ENCODE measurements at regions not wholly inside any gene's neighbourhood (a gene's known extent, or its start where the extent isn't known, plus 50 kb on each side); places are given as distances from the start of the nearest gene placed in this dataset.
"Not testable (repeated sequence)": the region's sequence is repeated elsewhere in the genome, so short reads cannot be mapped to it uniquely, and the experiment has no call there.

- Mint-ChIP-seq H3K4me1 (ENCODE audit: unreplicated experiment) (peaks cover 7% of the 10 kb centered on the region), H3K9me3 (ENCODE audit: unreplicated experiment) (no peaks in the 10 kb centered on the region), H3K4me3 (ENCODE audit: unreplicated experiment) (no peak overlapping the region), H3K27me3 (ENCODE audit: unreplicated experiment) (peaks cover 2% of the 10 kb centered on the region), H3K27ac (ENCODE audit: unreplicated experiment) (no peak overlapping the region), H3K36me3 (ENCODE audit: low read depth, unreplicated experiment) (no peaks in the 10 kb centered on the region)
- DNase-seq (ENCODE audit: low spot score) = no peak
- TF ChIP-seq, protein P1, sequence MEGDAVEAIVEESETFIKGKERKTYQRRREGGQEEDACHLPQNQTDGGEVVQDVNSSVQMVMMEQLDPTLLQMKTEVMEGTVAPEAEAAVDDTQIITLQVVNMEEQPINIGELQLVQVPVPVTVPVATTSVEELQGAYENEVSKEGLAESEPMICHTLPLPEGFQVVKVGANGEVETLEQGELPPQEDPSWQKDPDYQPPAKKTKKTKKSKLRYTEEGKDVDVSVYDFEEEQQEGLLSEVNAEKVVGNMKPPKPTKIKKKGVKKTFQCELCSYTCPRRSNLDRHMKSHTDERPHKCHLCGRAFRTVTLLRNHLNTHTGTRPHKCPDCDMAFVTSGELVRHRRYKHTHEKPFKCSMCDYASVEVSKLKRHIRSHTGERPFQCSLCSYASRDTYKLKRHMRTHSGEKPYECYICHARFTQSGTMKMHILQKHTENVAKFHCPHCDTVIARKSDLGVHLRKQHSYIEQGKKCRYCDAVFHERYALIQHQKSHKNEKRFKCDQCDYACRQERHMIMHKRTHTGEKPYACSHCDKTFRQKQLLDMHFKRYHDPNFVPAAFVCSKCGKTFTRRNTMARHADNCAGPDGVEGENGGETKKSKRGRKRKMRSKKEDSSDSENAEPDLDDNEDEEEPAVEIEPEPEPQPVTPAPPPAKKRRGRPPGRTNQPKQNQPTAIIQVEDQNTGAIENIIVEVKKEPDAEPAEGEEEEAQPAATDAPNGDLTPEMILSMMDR (IDR thresholded peaks at IDR 0.05; ENCODE audit: unreplicated experiment) = no peak
Measured at GRCh38 chr4:14157262-14157661, 529.7 kb upstream of the BOD1L1 start.

- no peaks in the 10 kb centered on the region for H3K4me1 Mint-ChIP-seq (ENCODE audit: unreplicated experiment)
- H3K9me3 Mint-ChIP-seq (ENCODE audit: unreplicated experiment) = no peaks in the 10 kb centered on the region
- H3K4me3 Mint-ChIP-seq (ENCODE audit: unreplicated experiment) = no peak overlapping the region
- H3K36me3 Mint-ChIP-seq (ENCODE audit: low read depth, unreplicated experiment) = no peaks in the 10 kb centered on the region
- no peak overlapping the region for H3K27ac Mint-ChIP-seq (ENCODE audit: unreplicated experiment)
- TF ChIP-seq, protein P1 (IDR thresholded peaks at IDR 0.05; ENCODE audit: unreplicated experiment) = no peak
- no peak for DNase-seq (ENCODE audit: low spot score)
- no peaks in the 10 kb centered on the region for H3K27me3 Mint-ChIP-seq (ENCODE audit: unreplicated experiment)
Measured at GRCh38 chr4:14165222-14165920, 537.8 kb upstream of the BOD1L1 start.

DNA sequence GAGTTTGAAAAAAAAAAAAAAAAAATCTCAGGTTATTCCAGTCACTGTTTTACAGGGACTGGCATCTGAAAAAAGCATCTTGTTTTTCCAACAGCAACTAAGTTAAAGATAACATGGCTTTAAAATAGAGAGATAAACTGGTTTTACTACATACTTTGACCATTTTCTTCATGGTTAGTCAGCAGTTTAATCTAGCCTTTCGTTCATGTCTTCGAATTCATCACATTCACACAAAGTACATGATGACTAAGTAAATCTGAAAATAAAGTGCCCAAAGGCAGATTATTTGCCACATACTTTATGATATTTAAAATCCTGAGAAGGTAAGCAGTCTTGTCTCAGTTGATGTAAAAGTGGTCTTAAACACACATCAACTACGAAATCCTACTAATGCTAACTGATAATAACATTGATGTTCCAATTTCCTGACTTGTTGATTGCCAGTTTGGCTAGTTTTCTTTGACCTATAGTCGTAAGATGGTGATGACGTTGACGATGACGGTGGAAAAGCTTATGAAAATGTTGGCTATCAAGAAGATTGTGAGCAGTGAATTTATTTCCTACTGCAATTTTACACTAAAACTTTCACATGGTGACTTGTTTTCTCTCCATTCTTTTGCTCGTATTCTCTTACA is 540.5 kb upstream of the BOD1L1 start:
- no peak for DNase-seq (ENCODE audit: low spot score)
- H3K4me1 Mint-ChIP-seq (ENCODE audit: unreplicated experiment) = no peaks in the 10 kb centered on the region
- no peak overlapping the region for H3K27ac Mint-ChIP-seq (ENCODE audit: unreplicated experiment)
- no peaks in the 10 kb centered on the region for H3K36me3 Mint-ChIP-seq (ENCODE audit: low read depth, unreplicated experiment)
- H3K4me3 Mint-ChIP-seq (ENCODE audit: unreplicated experiment) = no peak overlapping the region
- peaks cover 2% of the 10 kb centered on the region for H3K27me3 Mint-ChIP-seq (ENCODE audit: unreplicated experiment)
- TF ChIP-seq, protein P1 (IDR thresholded peaks at IDR 0.05; ENCODE audit: unreplicated experiment) = no peak
- H3K9me3 Mint-ChIP-seq (ENCODE audit: unreplicated experiment) = no peaks in the 10 kb centered on the region

DNA sequence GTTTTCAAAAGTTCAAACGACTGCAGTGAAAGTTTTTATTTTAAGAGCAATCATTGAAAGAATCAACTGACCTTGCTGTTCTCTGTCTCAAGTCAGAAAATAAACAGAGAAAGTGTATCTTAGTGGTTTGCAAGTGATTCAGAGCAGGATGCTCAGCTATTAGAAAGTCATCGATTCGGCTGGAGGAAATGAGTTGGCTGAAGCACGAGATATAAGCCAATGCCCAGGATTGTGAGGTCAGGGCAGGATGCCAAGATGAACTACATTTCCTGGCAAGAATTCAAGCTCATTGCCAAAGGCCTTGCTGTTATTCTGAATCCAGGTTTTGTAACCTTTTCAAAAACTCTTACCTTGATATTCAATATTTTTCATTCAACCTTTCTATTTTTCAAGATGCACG is 541.4 kb upstream of the BOD1L1 start:
- Mint-ChIP-seq H3K4me1 (ENCODE audit: unreplicated experiment) (peaks cover 1% of the 10 kb centered on the region), H3K27me3 (ENCODE audit: unreplicated experiment) (peaks cover 4% of the 10 kb centered on the region), H3K27ac (ENCODE audit: unreplicated experiment) (no peak overlapping the region), H3K4me3 (ENCODE audit: unreplicated experiment) (no peak overlapping the region), H3K36me3 (ENCODE audit: low read depth, unreplicated experiment) (no peaks in the 10 kb centered on the region), H3K9me3 (ENCODE audit: unreplicated experiment) (no peaks in the 10 kb centered on the region)
- DNase-seq (ENCODE audit: low spot score) = no peak
- TF ChIP-seq, protein P1 (IDR thresholded peaks at IDR 0.05; ENCODE audit: unreplicated experiment) = no peak

GRCh38 chr4:14169460-14169859 is 541.9 kb upstream of the BOD1L1 start:
- TF ChIP-seq, protein P1 (IDR thresholded peaks at IDR 0.05; ENCODE audit: unreplicated experiment) = no peak
- no peaks in the 10 kb centered on the region for H3K36me3 Mint-ChIP-seq (ENCODE audit: low read depth, unreplicated experiment)

GRCh38 chr4:14169940-14170339 is 542.4 kb upstream of the BOD1L1 start:
- not testable (repeated sequence) for H3K36me3 Mint-ChIP-seq (ENCODE audit: low read depth, unreplicated experiment); H3K4me3 Mint-ChIP-seq (ENCODE audit: unreplicated experiment); H3K27ac Mint-ChIP-seq (ENCODE audit: unreplicated experiment); DNase-seq (ENCODE audit: low spot score); H3K27me3 Mint-ChIP-seq (ENCODE audit: unreplicated experiment); H3K9me3 Mint-ChIP-seq (ENCODE audit: unreplicated experiment)
- H3K4me1 Mint-ChIP-seq (ENCODE audit: unreplicated experiment) = peaks cover 11% of the 10 kb centered on the region

More at GRCh38 chr4:14169460-14169859, 541.9 kb upstream of the BOD1L1 start:
- DNase-seq (ENCODE audit: low spot score) = no peak
- peaks cover 6% of the 10 kb centered on the region for H3K4me1 Mint-ChIP-seq (ENCODE audit: unreplicated experiment)
- no peak overlapping the region for H3K27ac Mint-ChIP-seq (ENCODE audit: unreplicated experiment)
- peaks cover 4% of the 10 kb centered on the region for H3K27me3 Mint-ChIP-seq (ENCODE audit: unreplicated experiment)
- H3K4me3 Mint-ChIP-seq (ENCODE audit: unreplicated experiment) = no peak overlapping the region
- H3K9me3 Mint-ChIP-seq (ENCODE audit: unreplicated experiment) = no peaks in the 10 kb centered on the region
